ENCODE measurements at regions not wholly inside any gene's neighbourhood (a gene's known extent, or its start where the extent isn't known, plus 50 kb on each side); places are given as distances from the start of the nearest gene placed in this dataset.

- TF ChIP-seq THAP11 (CRISPR knock-in tag; IDR thresholded peaks at IDR 0.05) (no peak), ATF7 (IDR thresholded peaks at IDR 0.05) (peak; percentile 47; the same call in 1 of the 2 replicates), ATF7 (CRISPR knock-in tag; IDR thresholded peaks at IDR 0.05) (no peak), RARG (CRISPR knock-in tag; IDR thresholded peaks at IDR 0.05; ENCODE audit: low read depth) (no peak), GZF1 (CRISPR knock-in tag; IDR thresholded peaks at IDR 0.05) (no peak)
- Histone ChIP-seq H3K9me3 (ENCODE audit: low read length) (peaks cover 88% of the 10 kb centered on the region), H3K27me3 (ENCODE audit: control insufficient read depth in 1 of 2, insufficient read depth in 2 of 2, low read length in 2 of 2) (no peaks in the 10 kb centered on the region), H3K27ac (ENCODE audit: extremely low read length, insufficient read depth, low read length) (no peak overlapping the region), H2AFZ (ENCODE audit: low read length) (no peak overlapping the region), H4K20me1 (ENCODE audit: insufficient read depth, low read length) (no peaks in the 10 kb centered on the region), H3K36me3 (replicated peaks in 1 of 2; ENCODE audit: control insufficient read depth in 1 of 2, insufficient read depth in 2 of 2, low read length in 2 of 2) (no peaks in the 10 kb centered on the region), H3K79me2 (ENCODE audit: insufficient read depth, low read length) (no peaks in the 10 kb centered on the region), H3K9ac (ENCODE audit: insufficient read depth, low read depth, low read length) (no peak overlapping the region), H3K4me2 (ENCODE audit: low read depth, low read length) (no peak overlapping the region), H3K4me3 (replicated peaks in 1 of 3; ENCODE audit: insufficient read depth in 1 of 3, low read depth in 2 of 3, low read length in 3 of 3) (no peak overlapping the region), H3K4me1 (ENCODE audit: insufficient read depth, low read length) (no peaks in the 10 kb centered on the region)
- 3% methylated on average over 2 of the region's 2 CpGs for WGBS (ENCODE audit: low lambda C conversion rate)
- FAIRE-seq (no peak), ATAC-seq (no peak), DNase-seq (ENCODE audit: low spot score) (no peak)
- POLR2A ChIA-PET: no interaction called here
- intact Hi-C loops (cut with micrococcal nuclease; ENCODE audit: unreplicated experiment): no loop called here
- in situ Hi-C loops (cut with HindIII; ENCODE audit: extremely low pct_ligation_motif_present, low pct_unique_long_range_greater_than_20kb): no loop called here
- CTCF ChIA-PET (ENCODE audit: low intra/inter-chr PET ratio, low total read pairs): no interaction called here
- no TSS peak for BruUV-seq (replicated peaks)
Observed at GRCh38 chr3:26365706-26366105, 256.9 kb upstream of the LRRC3B start.

GRCh38 chr3:26368312-26368711 lies 254.3 kb upstream of the LRRC3B start:
- POLR2A ChIA-PET: no interaction called here
- intact Hi-C loops (cut with micrococcal nuclease; ENCODE audit: unreplicated experiment): no loop called here
- ATAC-seq: no peak
- no peak for TF ChIP-seq LBX2 (CRISPR knock-in tag; IDR thresholded peaks at IDR 0.05; ENCODE audit: borderline replicate concordance)
- no peak for TF ChIP-seq ZBTB21 (CRISPR knock-in tag; IDR thresholded peaks at IDR 0.05)
- TF ChIP-seq, protein P1, sequence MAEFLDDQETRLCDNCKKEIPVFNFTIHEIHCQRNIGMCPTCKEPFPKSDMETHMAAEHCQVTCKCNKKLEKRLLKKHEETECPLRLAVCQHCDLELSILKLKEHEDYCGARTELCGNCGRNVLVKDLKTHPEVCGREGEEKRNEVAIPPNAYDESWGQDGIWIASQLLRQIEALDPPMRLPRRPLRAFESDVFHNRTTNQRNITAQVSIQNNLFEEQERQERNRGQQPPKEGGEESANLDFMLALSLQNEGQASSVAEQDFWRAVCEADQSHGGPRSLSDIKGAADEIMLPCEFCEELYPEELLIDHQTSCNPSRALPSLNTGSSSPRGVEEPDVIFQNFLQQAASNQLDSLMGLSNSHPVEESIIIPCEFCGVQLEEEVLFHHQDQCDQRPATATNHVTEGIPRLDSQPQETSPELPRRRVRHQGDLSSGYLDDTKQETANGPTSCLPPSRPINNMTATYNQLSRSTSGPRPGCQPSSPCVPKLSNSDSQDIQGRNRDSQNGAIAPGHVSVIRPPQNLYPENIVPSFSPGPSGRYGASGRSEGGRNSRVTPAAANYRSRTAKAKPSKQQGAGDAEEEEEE (CRISPR knock-in tag; IDR thresholded peaks at IDR 0.05; ENCODE audit: borderline replicate concordance): no peak
- no peak for TF ChIP-seq ZNF263 (CRISPR knock-in tag; IDR thresholded peaks at IDR 0.05)
- no peak for TF ChIP-seq ONECUT2 (CRISPR knock-in tag; IDR thresholded peaks at IDR 0.05)
- no peak for TF ChIP-seq SIX4 (CRISPR knock-in tag; IDR thresholded peaks at IDR 0.05)
- TF ChIP-seq NFIB (CRISPR knock-in tag; IDR thresholded peaks at IDR 0.05; ENCODE audit: borderline replicate concordance): no peak
- TF ChIP-seq ZNF773 (CRISPR knock-in tag; IDR thresholded peaks at IDR 0.05; ENCODE audit: borderline replicate concordance): no peak
- TF ChIP-seq ZNF556 (CRISPR knock-in tag; IDR thresholded peaks at IDR 0.05; ENCODE audit: borderline replicate concordance): no peak
- no peak for TF ChIP-seq RFX5 (IDR thresholded peaks at IDR 0.05; ENCODE audit: low read depth, low read length)
- no peak for TF ChIP-seq RBM39 (IDR thresholded peaks at IDR 0.05; ENCODE audit: low read depth, low read length, poor library complexity, severe bottlenecking)
- TF ChIP-seq ZNF24 (IDR thresholded peaks at IDR 0.05): no peak
- no peak for TF ChIP-seq TCF12 (IDR thresholded peaks at IDR 0.05)
- TF ChIP-seq TCF12 (CRISPR knock-in tag; IDR thresholded peaks at IDR 0.05): no peak
- no peak for TF ChIP-seq STAG1 (CRISPR knock-in tag; IDR thresholded peaks at IDR 0.05)

More at GRCh38 chr3:26368312-26368711, 254.3 kb upstream of the LRRC3B start:
- in situ Hi-C loops (cut with HindIII; ENCODE audit: extremely low pct_ligation_motif_present, low pct_unique_long_range_greater_than_20kb): no loop called here
- no TSS peak for BruUV-seq (replicated peaks)
- no peak overlapping the region for H3K4me2 ChIP-seq (ENCODE audit: low read depth, low read length)
- DNase-seq (ENCODE audit: low spot score): no peak
- H3K79me2 ChIP-seq (ENCODE audit: insufficient read depth, low read length): no peaks in the 10 kb centered on the region
- no peaks in the 10 kb centered on the region for H3K36me3 ChIP-seq (replicated peaks in 1 of 2; ENCODE audit: control insufficient read depth in 1 of 2, insufficient read depth in 2 of 2, low read length in 2 of 2)
- H3K27ac ChIP-seq (ENCODE audit: extremely low read length, insufficient read depth, low read length): no peak overlapping the region
- no peak overlapping the region for H3K4me3 ChIP-seq (replicated peaks in 1 of 3; ENCODE audit: insufficient read depth in 1 of 3, low read depth in 2 of 3, low read length in 3 of 3)
- no peaks in the 10 kb centered on the region for H3K27me3 ChIP-seq (ENCODE audit: control insufficient read depth in 1 of 2, insufficient read depth in 2 of 2, low read length in 2 of 2)
- H3K4me1 ChIP-seq (ENCODE audit: insufficient read depth, low read length): no peaks in the 10 kb centered on the region
- H3K9ac ChIP-seq (ENCODE audit: insufficient read depth, low read depth, low read length): no peak overlapping the region
- H4K20me1 ChIP-seq (ENCODE audit: insufficient read depth, low read length): no peaks in the 10 kb centered on the region
- no peak overlapping the region for H2AFZ ChIP-seq (ENCODE audit: low read length)
- CTCF ChIA-PET (ENCODE audit: low intra/inter-chr PET ratio, low total read pairs): no interaction called here
- FAIRE-seq: no peak
- peaks cover 91% of the 10 kb centered on the region for H3K9me3 ChIP-seq (ENCODE audit: low read length)

All from HepG2 (cell line).